H9 (cell line): ENCODE measurements at regions not wholly inside any gene's neighbourhood (a gene's known extent, or its start where the extent isn't known, plus 50 kb on each side); places are given as distances from the start of the nearest gene placed in this dataset.

Source experiments
- DNase-seq: peaks from one replicate; pipeline ENCODE4 v3.0.0-alpha.2; 2017
- H2AFZ ChIP-seq: one replicate; pipeline ENCODE4 v1.6.1; 2013; ENCODE audit warnings: mild to moderate bottlenecking, low read length, control low read depth, moderate library complexity
- H2AK5ac ChIP-seq: 2 replicates; pipeline ENCODE4 v1.6.1; 2013; ENCODE audit warnings: low read length, control low read depth, mixed read lengths; ENCODE audit not compliant: insufficient read length
- H2BK120ac ChIP-seq: one replicate; pipeline ENCODE4 v1.6.1; 2013; ENCODE audit warnings: low read depth, mild to moderate bottlenecking, low read length, control low read depth, inconsistent platforms; ENCODE audit not compliant: poor library complexity, severe bottlenecking
- H2BK12ac ChIP-seq: 2 replicates; pipeline ENCODE4 v1.6.1; 2013; ENCODE audit warnings: low read length, control low read depth, mixed read lengths, low read depth; ENCODE audit not compliant: insufficient read length
- H2BK15ac ChIP-seq: 2 replicates; pipeline ENCODE4 v1.6.1; 2013; ENCODE audit warnings: low read depth, low read length, control low read depth
- H2BK20ac ChIP-seq: one replicate; pipeline ENCODE4 v1.6.1; 2013; ENCODE audit warnings: low read depth, mild to moderate bottlenecking, low read length, control low read depth, inconsistent platforms; ENCODE audit not compliant: poor library complexity, severe bottlenecking
- H2BK5ac ChIP-seq: 2 replicates; pipeline ENCODE4 v1.6.1; 2013; ENCODE audit warnings: low read length, control low read depth, mixed read lengths; ENCODE audit not compliant: insufficient read length
- H3K14ac ChIP-seq: 2 replicates; pipeline ENCODE4 v1.6.1; 2013; ENCODE audit warnings: low read length, control low read depth; ENCODE audit not compliant: insufficient read depth
- H3K18ac ChIP-seq: 2 replicates; pipeline ENCODE4 v1.6.1; 2013; ENCODE audit warnings: low read depth, mild to moderate bottlenecking, mixed read lengths, low read length, control low read depth; ENCODE audit not compliant: insufficient read length
- H3K23ac ChIP-seq: 2 replicates; pipeline ENCODE4 v1.6.1; 2013; ENCODE audit warnings: low read length, control low read depth, mixed read lengths, low read depth; ENCODE audit not compliant: insufficient read length
- H3K23me2 ChIP-seq: 2 replicates; pipeline ENCODE4 v1.6.1; 2013; ENCODE audit warnings: low read depth, mild to moderate bottlenecking, mixed read lengths, low read length, control low read depth; ENCODE audit not compliant: insufficient read length, poor library complexity, severe bottlenecking
- H3K27ac ChIP-seq: 2 replicates; pipeline ENCODE4 v1.5.1; 2013; ENCODE audit warnings: low read length, control low read depth, mixed read lengths, low read depth; ENCODE audit not compliant: insufficient read length
- H3K27me3 ChIP-seq: 2 replicates; pipeline ENCODE4 v1.6.1; 2013; ENCODE audit warnings: low read length, control low read depth, inconsistent platforms; ENCODE audit not compliant: insufficient read depth
- H3K4ac ChIP-seq: 2 replicates; pipeline ENCODE4 v1.6.1; 2013; ENCODE audit warnings: low read depth, mild to moderate bottlenecking, control low read depth, inconsistent platforms, low read length, moderate library complexity
- H3K4me1 ChIP-seq: 2 replicates; pipeline ENCODE4 v1.6.1; 2013; ENCODE audit warnings: low read length, control low read depth, inconsistent platforms; ENCODE audit not compliant: insufficient read depth
- H3K4me2 ChIP-seq: 2 replicates; pipeline ENCODE4 v1.6.1; 2013; ENCODE audit warnings: low read length, control low read depth, mixed read lengths; ENCODE audit not compliant: insufficient read length, insufficient read depth
- H3K56ac ChIP-seq: 2 replicates; pipeline ENCODE4 v1.6.1; 2013; ENCODE audit warnings: low read depth, mild to moderate bottlenecking, mixed read lengths, low read length, control low read depth; ENCODE audit not compliant: insufficient read length
- H3K79me1 ChIP-seq: 2 replicates; pipeline ENCODE4 v1.6.1; 2013; ENCODE audit warnings: low read depth, mild to moderate bottlenecking, moderate library complexity, low read length, control low read depth, inconsistent platforms; ENCODE audit not compliant: insufficient read depth, poor library complexity, severe bottlenecking
- H3K79me2 ChIP-seq: 2 replicates; pipeline ENCODE4 v1.6.1; 2013; ENCODE audit warnings: low read length, control low read depth, inconsistent platforms; ENCODE audit not compliant: insufficient read depth
- H3K9ac ChIP-seq: 2 replicates; pipeline ENCODE4 v1.6.1; 2013; ENCODE audit warnings: low read length, control low read depth, mixed read lengths; ENCODE audit not compliant: insufficient read length; ENCODE audit errors: extremely low read depth
- H3K9me3 ChIP-seq: one replicate; pipeline ENCODE4 v1.6.1; 2013; ENCODE audit warnings: low read depth, low read length, inconsistent platforms; ENCODE audit not compliant: control insufficient read depth
- H3T11ph ChIP-seq: one replicate; pipeline ENCODE4 v1.6.1; 2013; ENCODE audit warnings: mild to moderate bottlenecking, low read length, control low read depth, inconsistent platforms
- H4K20me1 ChIP-seq: one replicate; pipeline ENCODE4 v1.6.1; 2013; ENCODE audit not compliant: control insufficient read depth, insufficient read length, insufficient read depth
- H4K5ac ChIP-seq: 2 replicates; pipeline ENCODE4 v1.6.1; 2013; ENCODE audit warnings: low read depth, mild to moderate bottlenecking, mixed read lengths, low read length, control low read depth; ENCODE audit not compliant: insufficient read length
- H4K8ac ChIP-seq: replicated peaks from 2 replicates; pipeline ENCODE4 v1.6.1; 2013; ENCODE audit warnings: low read length, control low read depth, mixed read lengths, low read depth; ENCODE audit not compliant: insufficient read length
- H4K91ac ChIP-seq: 2 replicates; pipeline ENCODE4 v1.6.1; 2013; ENCODE audit warnings: low read depth, mild to moderate bottlenecking, moderate library complexity, mixed read lengths, low read length, control low read depth; ENCODE audit not compliant: insufficient read length
- H3K27ac Mint-ChIP-seq, 3 experiments: 2 replicates in 2 of 3; 3 replicates in 1 of 3; pipeline ENCODE4 v1.8.0; 2020 to 2021; ENCODE audit warnings: mixed read lengths in 3 of 3, mild to moderate bottlenecking in 1 of 3, moderate library complexity in 1 of 3
- H3K27me3 Mint-ChIP-seq: 2 replicates; pipeline ENCODE4 v1.8.0; 2021; ENCODE audit warnings: low read depth, mild to moderate bottlenecking, moderate library complexity, mixed read lengths
- H3K36me3 Mint-ChIP-seq, 3 experiments: 2 replicates in 2 of 3; 3 replicates in 1 of 3; pipeline ENCODE4 v1.8.0; 2020 to 2021; ENCODE audit warnings: low read depth in 3 of 3, mixed read lengths in 3 of 3; ENCODE audit not compliant: insufficient read depth in 1 of 3
- H3K4me1 Mint-ChIP-seq, 2 experiments: 2 replicates each; pipeline ENCODE4 v1.8.0; 2020; ENCODE audit warnings: mixed read lengths in 2 of 2
- H3K4me3 Mint-ChIP-seq, 2 experiments: 2 replicates in 1 of 2; 3 replicates in 1 of 2; pipeline ENCODE4 v1.8.0; 2020 to 2021; ENCODE audit warnings: mild to moderate bottlenecking in 2 of 2, mixed read lengths in 2 of 2, moderate library complexity in 1 of 2
- H3K9me3 Mint-ChIP-seq, 2 experiments: 2 replicates in 1 of 2; 3 replicates in 1 of 2; pipeline ENCODE4 v1.8.0; 2020; ENCODE audit warnings: mild to moderate bottlenecking in 2 of 2, mixed read lengths in 2 of 2, moderate library complexity in 1 of 2
- WGBS: extraction: QIAGEN DNeasy Blood & Tissue Kit; methylation state at CpG from one replicate; pipeline ENCODE4 v1.1.7; 2013; ENCODE audit warnings: missing lambda C conversion rate, low lambda C conversion rate, mixed read lengths; ENCODE audit not compliant: insufficient read length; ENCODE audit errors: extremely low coverage; 5-methylcytosine and 5-hydroxymethylcytosine counted together
- TF ChIP-seq, protein P1 (sequence below): fragments of 200-600 bp; sonication (generic); conservative IDR thresholded peaks from 3 replicates; pipeline ENCODE4 v1.8.0; 2021; ENCODE audit warnings: antibody characterized with exemption, mild to moderate bottlenecking

DNA sequence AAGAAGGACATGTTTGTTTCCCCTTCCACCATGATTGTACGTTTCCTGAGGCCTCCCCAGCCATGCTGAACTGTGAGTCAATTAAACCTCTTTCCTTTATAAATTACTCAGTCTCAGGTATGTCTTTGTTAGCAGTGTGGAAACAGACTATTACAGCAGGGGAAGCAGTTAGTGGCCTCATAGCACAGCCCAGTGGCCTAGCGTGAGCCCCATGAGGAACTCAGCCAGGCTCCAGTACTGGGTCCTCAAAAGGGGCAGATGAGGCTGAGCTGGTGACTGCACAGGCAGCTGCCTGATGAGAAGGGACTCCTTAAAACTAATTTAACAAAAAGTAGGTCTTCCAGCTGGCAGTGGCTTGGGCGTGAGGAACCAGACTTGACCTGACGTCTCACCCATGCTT, 399.9 kb downstream of the CDH26 start:
- Mint-ChIP-seq H3K4me1 (peaks cover 0 to 6% of the 10 kb centered on the region in 2 experiments; a peak in 2 of 4 replicates), H3K9me3 (no peaks in the 10 kb centered on the region; a peak in 1 of 5 replicates)
- H2BK12ac ChIP-seq: no peak overlapping the region

More for the DNA sequence above, 399.9 kb downstream of the CDH26 start:
- Histone ChIP-seq H3K23me2 (no peaks in the 10 kb centered on the region), H3K9me3 (no peaks in the 10 kb centered on the region), H3K4ac (no peak overlapping the region), H3K79me2 (no peaks in the 10 kb centered on the region), H4K91ac (no peak overlapping the region), H2AFZ (no peak overlapping the region), H3K4me2 (no peak overlapping the region), H3K14ac (no peak overlapping the region), H3K23ac (no peak overlapping the region), H3K4me1 (no peaks in the 10 kb centered on the region), H2BK5ac (no peak overlapping the region), H4K8ac (no peak overlapping the region), H3T11ph (no peak overlapping the region), H3K9ac (no peak overlapping the region), H4K20me1 (no peaks in the 10 kb centered on the region), H3K79me1 (no peaks in the 10 kb centered on the region), H2AK5ac (no peak overlapping the region), H4K5ac (no peak overlapping the region), H3K18ac (no peak overlapping the region), H2BK20ac (no peak overlapping the region), H3K27ac (no peak overlapping the region), H2BK15ac (no peak overlapping the region), H3K27me3 (no peaks in the 10 kb centered on the region), H2BK120ac (no peak overlapping the region), H3K56ac (no peak overlapping the region)
- WGBS: no CpG with 5 or more reads among the region's 4 CpGs
- DNase-seq: no peak
- H3K36me3 Mint-ChIP-seq: no peaks in the 10 kb centered on the region
- peaks cover 1% of the 10 kb centered on the region for H3K27me3 Mint-ChIP-seq
- no peak overlapping the region for H3K27ac Mint-ChIP-seq
- no peak overlapping the region for H3K4me3 Mint-ChIP-seq
- TF ChIP-seq, protein P1, sequence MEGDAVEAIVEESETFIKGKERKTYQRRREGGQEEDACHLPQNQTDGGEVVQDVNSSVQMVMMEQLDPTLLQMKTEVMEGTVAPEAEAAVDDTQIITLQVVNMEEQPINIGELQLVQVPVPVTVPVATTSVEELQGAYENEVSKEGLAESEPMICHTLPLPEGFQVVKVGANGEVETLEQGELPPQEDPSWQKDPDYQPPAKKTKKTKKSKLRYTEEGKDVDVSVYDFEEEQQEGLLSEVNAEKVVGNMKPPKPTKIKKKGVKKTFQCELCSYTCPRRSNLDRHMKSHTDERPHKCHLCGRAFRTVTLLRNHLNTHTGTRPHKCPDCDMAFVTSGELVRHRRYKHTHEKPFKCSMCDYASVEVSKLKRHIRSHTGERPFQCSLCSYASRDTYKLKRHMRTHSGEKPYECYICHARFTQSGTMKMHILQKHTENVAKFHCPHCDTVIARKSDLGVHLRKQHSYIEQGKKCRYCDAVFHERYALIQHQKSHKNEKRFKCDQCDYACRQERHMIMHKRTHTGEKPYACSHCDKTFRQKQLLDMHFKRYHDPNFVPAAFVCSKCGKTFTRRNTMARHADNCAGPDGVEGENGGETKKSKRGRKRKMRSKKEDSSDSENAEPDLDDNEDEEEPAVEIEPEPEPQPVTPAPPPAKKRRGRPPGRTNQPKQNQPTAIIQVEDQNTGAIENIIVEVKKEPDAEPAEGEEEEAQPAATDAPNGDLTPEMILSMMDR: no peak
